Brain microvascular endothelial cell (primary cell): ENCODE measurements at regions not wholly inside any gene's neighbourhood (a gene's known extent, or its start where the extent isn't known, plus 50 kb on each side); places are given as distances from the start of the nearest gene placed in this dataset.
A peak's percentile ranks its signal among the peaks of the same experiment; 100 is the strongest.

Experiments
- DNase-seq: peaks from one replicate; pipeline ENCODE4 v3.0.0-alpha.2; 2020
- H3K27ac ChIP-seq: fragments of 250-450 bp; sonication (Bioruptor Pico); 2 replicates; pipeline ENCODE4 v1.5.1; 2020; ENCODE audit warnings: mild to moderate bottlenecking, moderate library complexity
- H3K27me3 ChIP-seq: fragments of 250-450 bp; sonication (Bioruptor Pico); replicated peaks from 2 replicates; pipeline ENCODE4 v1.5.1; 2020; ENCODE audit warnings: mild to moderate bottlenecking
- H3K36me3 ChIP-seq: fragments of 250-450 bp; sonication (Bioruptor Pico); replicated peaks from 2 replicates; pipeline ENCODE4 v1.5.1; 2020; ENCODE audit warnings: mild to moderate bottlenecking
- H3K4me3 ChIP-seq: 2 replicates; pipeline ENCODE4 v1.5.1; 2011; ENCODE audit warnings: low read depth, mild to moderate bottlenecking, control low read depth, low read length, moderate library complexity
- in situ Hi-C: cut with HindIII; loops from 2 replicates; pipeline ENCODE4 v1.10.0; 2017; ENCODE audit warnings: low sequenced_read_pairs, low pct_ligation_motif_present
- TF ChIP-seq, protein P1 (sequence below): IDR thresholded peaks from 2 replicates; pipeline ENCODE4 v1.5.1; 2011; ENCODE audit warnings: low read depth, mild to moderate bottlenecking, moderate library complexity, low read length, control low read depth, inconsistent platforms; ENCODE audit errors: missing control alignments

DNA sequence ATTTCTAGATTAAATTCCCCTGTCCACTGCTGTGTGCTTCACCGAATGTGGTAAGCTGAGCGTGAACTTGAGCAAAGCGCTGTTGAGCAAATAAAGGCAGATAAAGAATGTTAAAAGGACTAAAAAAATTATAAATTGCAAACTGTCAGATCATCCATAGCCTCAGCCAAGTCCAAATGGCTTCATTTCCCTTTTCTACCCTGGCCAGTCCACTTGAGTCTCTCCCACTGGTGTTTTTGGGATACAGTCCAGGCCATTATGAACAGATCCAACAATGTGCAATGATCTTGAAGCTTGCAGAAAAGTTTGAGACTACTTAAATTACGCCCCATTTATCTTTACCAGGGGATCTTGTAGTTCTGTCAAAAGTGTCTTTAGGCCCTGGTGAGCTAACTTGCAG lies 254.6 kb upstream of the PIK3C3 start:
- in situ Hi-C loops: no loop called here
- TF ChIP-seq, protein P1, sequence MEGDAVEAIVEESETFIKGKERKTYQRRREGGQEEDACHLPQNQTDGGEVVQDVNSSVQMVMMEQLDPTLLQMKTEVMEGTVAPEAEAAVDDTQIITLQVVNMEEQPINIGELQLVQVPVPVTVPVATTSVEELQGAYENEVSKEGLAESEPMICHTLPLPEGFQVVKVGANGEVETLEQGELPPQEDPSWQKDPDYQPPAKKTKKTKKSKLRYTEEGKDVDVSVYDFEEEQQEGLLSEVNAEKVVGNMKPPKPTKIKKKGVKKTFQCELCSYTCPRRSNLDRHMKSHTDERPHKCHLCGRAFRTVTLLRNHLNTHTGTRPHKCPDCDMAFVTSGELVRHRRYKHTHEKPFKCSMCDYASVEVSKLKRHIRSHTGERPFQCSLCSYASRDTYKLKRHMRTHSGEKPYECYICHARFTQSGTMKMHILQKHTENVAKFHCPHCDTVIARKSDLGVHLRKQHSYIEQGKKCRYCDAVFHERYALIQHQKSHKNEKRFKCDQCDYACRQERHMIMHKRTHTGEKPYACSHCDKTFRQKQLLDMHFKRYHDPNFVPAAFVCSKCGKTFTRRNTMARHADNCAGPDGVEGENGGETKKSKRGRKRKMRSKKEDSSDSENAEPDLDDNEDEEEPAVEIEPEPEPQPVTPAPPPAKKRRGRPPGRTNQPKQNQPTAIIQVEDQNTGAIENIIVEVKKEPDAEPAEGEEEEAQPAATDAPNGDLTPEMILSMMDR: no peak
- Histone ChIP-seq H3K4me3 (no peak overlapping the region), H3K27ac (no peak overlapping the region), H3K27me3 (no peaks in the 10 kb centered on the region), H3K36me3 (no peaks in the 10 kb centered on the region)
- no peak for DNase-seq

DNA sequence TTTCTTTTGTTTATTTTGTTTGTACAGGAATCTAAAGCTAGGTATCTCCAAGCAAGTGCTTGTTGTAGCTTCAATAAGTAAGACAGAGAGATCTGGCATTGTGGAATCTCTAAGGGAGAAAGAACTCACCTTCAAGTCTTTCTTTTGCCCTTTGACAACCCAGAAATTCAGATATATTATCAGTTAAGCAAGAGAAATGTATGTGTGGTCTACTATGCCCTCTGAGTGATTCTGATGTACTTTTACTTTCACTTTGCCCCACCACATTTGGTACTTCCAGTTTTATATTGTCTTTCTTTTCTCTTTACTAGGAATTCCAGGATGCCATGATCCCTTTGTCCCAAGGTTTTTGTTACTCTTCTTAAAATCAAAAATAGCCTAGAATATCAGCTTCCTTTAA lies 259.6 kb upstream of the PIK3C3 start:
- in situ Hi-C loops: no loop called here
- DNase-seq: no peak
- H3K27ac ChIP-seq: no peak overlapping the region
- H3K36me3 ChIP-seq: no peaks in the 10 kb centered on the region
- TF ChIP-seq, protein P1: no peak
- H3K4me3 ChIP-seq: no peak overlapping the region
- H3K27me3 ChIP-seq: no peaks in the 10 kb centered on the region

DNA sequence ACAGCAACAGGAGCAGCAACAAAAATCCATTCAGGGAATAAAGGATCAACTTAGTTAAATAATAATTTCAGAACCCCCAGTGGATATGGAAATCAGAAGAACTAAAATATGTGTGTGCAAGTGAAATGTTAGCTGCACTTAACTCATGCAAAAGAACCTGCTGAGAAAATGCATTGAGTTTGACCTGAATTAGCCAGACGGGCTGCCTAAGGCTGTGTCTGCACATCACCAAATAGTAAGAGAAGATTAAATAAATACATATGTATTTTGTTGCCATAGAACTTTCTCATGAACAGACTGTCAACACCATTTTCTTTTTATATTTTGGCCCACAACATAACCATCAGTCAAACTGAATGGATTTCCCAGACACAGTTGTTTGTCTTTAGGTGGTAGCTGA lies 262.0 kb upstream of the PIK3C3 start:
- in situ Hi-C loops: no loop called here
- TF ChIP-seq, protein P1: no peak

DNA sequence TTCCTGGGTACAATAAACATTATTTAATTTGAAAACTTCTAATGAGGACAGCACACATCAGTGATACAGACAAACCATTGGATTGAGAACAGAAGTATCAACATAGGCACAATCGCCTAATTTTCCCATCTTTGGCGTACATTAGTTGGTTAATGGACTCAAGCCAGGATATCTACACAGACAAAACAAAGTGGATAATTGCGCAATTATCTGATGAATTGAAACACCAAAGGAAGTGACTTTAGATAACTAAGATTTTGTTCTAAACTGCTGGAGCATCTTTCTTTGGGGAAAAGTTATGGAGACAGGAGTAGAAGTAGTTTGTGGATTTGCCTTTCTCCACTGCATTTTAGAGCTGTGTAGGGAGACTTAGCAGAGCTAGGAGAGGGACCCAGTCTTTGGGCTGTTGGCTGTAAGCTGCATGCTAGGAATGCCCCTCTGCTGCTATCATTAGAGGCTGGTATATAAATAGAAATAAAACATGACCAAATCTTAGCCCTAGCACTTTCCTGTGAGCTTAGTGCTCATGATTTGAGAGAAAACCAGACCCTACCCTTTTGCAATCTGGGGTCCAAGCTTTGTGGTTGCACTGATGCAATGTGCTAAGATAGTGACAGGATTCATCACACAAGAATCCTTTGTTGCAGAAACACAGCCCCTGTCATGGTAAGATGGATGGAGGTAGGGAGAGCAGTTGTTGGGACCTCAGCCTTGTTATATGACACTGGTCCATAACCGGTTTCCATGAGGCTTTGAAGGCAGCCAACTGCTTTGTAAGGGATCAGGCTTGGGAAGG lies 264.5 kb upstream of the PIK3C3 start:
- H3K27me3 ChIP-seq: no peaks in the 10 kb centered on the region
- no peak overlapping the region for H3K4me3 ChIP-seq
- H3K36me3 ChIP-seq: no peaks in the 10 kb centered on the region
- DNase-seq: peak; percentile 3
- H3K27ac ChIP-seq: no peak overlapping the region
- TF ChIP-seq, protein P1: no peak
- in situ Hi-C loops: no loop called here

More for the DNA sequence above, 262.0 kb upstream of the PIK3C3 start:
- no peaks in the 10 kb centered on the region for H3K27me3 ChIP-seq
- no peak overlapping the region for H3K4me3 ChIP-seq
- H3K27ac ChIP-seq: no peak overlapping the region
- no peaks in the 10 kb centered on the region for H3K36me3 ChIP-seq
- DNase-seq: no peak

DNA sequence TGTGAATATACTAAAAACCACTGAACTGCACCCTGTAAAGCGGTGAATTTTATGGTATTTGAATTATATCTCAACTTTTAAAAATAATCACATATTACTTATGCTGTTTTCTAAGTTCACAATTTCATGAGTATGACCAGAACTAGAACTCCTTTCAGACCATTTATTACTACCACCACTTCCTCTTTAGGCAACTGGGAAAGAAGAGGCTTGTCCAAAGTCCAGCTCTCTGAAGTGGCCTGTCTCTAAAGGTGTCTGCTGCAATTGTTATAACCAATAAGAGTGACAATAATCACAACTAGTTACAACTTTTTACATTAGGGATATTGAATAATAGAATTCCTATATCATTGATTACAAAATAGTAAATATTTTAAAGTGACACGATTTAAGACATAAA lies 267.9 kb upstream of the PIK3C3 start:
- no peak for DNase-seq
- Histone ChIP-seq H3K4me3 (no peak overlapping the region), H3K27ac (no peak overlapping the region), H3K36me3 (no peaks in the 10 kb centered on the region), H3K27me3 (no peaks in the 10 kb centered on the region)
- in situ Hi-C loops: no loop called here
- TF ChIP-seq, protein P1: no peak
